Stimulated activated naive CD8-positive, alpha-beta T cell treated with anti-CD3 and anti-CD28 coated beads, Interleukin-15, Interleukin-2, amounts not matched to agents 100 U/mL and 50 U/mL, for 24 hours (primary cell): ENCODE measurements at regions not wholly inside any gene's neighbourhood (a gene's known extent, or its start where the extent isn't known, plus 50 kb on each side); places are given as distances from the start of the nearest gene placed in this dataset.

Source experiments
- ATAC-seq: fragments of 150-1000 bp; cut with Tn5 transposase; one replicate; pipeline ENCODE4 v1.10.0; 2021
- DNase-seq: peaks from one replicate; pipeline ENCODE4 v3.0.0; 2021

GRCh38 chr14:76948976-76949375 lies 79.5 kb downstream of the IRF2BPL start:
- DNase-seq, result no peak
- ATAC-seq, result no peak

- DNase-seq, result no peak
- ATAC-seq, result no peak
These were observed 80.1 kb downstream of the IRF2BPL start for GRCh38 chr14:76948213-76948947.

GRCh38 chr14:76947838-76948184 lies 80.7 kb downstream of the IRF2BPL start:
- DNase-seq, result no peak
- ATAC-seq, result no peak

DNA sequence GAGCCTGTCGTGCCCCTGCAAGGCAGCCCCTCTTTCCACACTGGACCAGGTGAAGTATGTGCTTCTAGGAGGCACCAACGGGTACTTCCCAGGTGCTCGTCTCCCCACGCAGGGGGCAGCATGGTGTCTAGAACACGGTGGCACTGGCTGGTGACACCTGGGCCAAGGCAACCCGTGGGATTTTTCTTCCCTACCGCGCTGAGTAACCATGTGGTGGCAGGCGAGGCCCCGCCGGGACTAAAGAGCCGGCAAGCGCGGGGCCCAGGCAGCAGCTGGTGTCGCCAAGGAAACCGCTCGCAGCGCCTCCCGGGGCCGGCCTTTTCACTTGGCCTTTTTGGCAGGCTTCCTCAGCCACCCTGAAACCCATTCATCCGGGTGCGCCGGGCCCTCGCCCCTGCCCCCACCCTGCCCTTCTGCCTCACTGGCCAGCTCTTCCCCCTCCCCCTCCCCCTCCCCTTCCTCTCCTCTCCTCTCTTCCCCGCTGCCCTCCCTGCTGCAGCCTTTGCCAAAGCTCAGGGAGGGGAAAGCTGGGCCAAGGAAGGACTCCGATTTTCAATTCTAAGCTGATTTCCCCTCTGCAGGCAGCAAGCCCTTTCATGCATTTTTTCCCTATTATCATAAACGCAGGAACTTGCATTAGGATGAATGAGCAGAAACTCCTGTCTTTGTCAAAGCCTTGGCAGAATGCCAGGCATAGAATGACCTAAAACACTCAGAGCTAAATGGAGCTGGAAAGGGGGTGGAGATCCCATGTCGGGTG lies 81.2 kb downstream of the IRF2BPL start:
- DNase-seq (peak; percentile 87), ATAC-seq (peak; percentile 89)

GRCh38 chr14:76946753-76947077 lies 81.8 kb downstream of the IRF2BPL start:
- ATAC-seq (no peak), DNase-seq (no peak)

- ATAC-seq, result no peak
- DNase-seq, result no peak
These were observed 85.4 kb downstream of the IRF2BPL start for GRCh38 chr14:76943072-76943471.

GRCh38 chr14:76941946-76942805 lies 86.3 kb downstream of the IRF2BPL start:
- DNase-seq (no peak), ATAC-seq (peak; percentile 22)

- DNase-seq (no peak), ATAC-seq (no peak)
These were observed 87.0 kb downstream of the IRF2BPL start for GRCh38 chr14:76941544-76941943.

- no peak for DNase-seq
- ATAC-seq, result no peak
These were observed 88.3 kb downstream of the IRF2BPL start for GRCh38 chr14:76940021-76940760.

- DNase-seq (no peak), ATAC-seq (no peak)
These were observed 89.3 kb downstream of the IRF2BPL start for GRCh38 chr14:76939015-76939742.

GRCh38 chr14:76938092-76938500 lies 90.4 kb downstream of the IRF2BPL start:
- ATAC-seq (no peak), DNase-seq (no peak)

- no peak for ATAC-seq
These were observed 91.1 kb downstream of the IRF2BPL start for GRCh38 chr14:76937181-76938091.

GRCh38 chr14:76936483-76936882 lies 92.0 kb downstream of the IRF2BPL start:
- DNase-seq, result no peak
- no peak for ATAC-seq

More at GRCh38 chr14:76937181-76938091, 91.1 kb downstream of the IRF2BPL start:
- DNase-seq, result no peak

DNA sequence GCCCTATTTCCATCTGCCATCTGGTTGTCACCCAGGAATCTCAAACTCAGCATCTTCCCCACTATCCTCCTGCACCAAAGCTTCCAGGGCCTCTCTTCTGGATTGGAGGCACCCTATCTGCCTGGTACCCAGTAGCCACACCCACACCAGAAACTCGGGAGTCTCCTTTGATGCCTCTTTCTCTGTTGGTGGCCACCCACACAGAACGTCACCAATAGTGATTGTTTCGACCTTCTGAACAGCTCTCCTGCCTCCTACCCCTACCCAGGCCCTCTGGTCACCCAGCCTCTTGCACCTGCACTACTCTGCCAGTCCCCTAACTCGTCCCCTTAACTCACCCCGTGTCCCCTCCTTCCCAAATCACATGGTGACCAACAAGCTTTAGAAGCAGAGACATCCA lies 95.0 kb downstream of the IRF2BPL start:
- DNase-seq (no peak), ATAC-seq (no peak)

GRCh38 chr14:76931631-76932402 lies 96.7 kb downstream of the IRF2BPL start:
- ATAC-seq (no peak), DNase-seq (no peak)

GRCh38 chr14:76930549-76930948 lies 98.0 kb downstream of the IRF2BPL start:
- DNase-seq (no peak), ATAC-seq (no peak)

- DNase-seq (peak; percentile 50), ATAC-seq (peak; percentile 75)
These were observed 98.6 kb downstream of the IRF2BPL start for GRCh38 chr14:76929927-76930326.

GRCh38 chr14:76927971-76928700 lies 100.4 kb downstream of the IRF2BPL start:
- no peak for ATAC-seq
- DNase-seq, result no peak
